Activated CD4-positive, alpha-beta T cell treated with anti-CD3 and anti-CD28 coated beads, Interleukin-2, amount 50 U/mL, for 48 hours (primary cell): ENCODE measurements at regions not wholly inside any gene's neighbourhood (a gene's known extent, or its start where the extent isn't known, plus 50 kb on each side); places are given as distances from the start of the nearest gene placed in this dataset.
"Not testable (repeated sequence)": the region's sequence is repeated elsewhere in the genome, so short reads cannot be mapped to it uniquely, and the experiment has no call there.

Experiments
- DNase-seq, 2 experiments: peaks; one replicate each; pipeline ENCODE4 v3.0.0-alpha.2; 2020

DNA sequence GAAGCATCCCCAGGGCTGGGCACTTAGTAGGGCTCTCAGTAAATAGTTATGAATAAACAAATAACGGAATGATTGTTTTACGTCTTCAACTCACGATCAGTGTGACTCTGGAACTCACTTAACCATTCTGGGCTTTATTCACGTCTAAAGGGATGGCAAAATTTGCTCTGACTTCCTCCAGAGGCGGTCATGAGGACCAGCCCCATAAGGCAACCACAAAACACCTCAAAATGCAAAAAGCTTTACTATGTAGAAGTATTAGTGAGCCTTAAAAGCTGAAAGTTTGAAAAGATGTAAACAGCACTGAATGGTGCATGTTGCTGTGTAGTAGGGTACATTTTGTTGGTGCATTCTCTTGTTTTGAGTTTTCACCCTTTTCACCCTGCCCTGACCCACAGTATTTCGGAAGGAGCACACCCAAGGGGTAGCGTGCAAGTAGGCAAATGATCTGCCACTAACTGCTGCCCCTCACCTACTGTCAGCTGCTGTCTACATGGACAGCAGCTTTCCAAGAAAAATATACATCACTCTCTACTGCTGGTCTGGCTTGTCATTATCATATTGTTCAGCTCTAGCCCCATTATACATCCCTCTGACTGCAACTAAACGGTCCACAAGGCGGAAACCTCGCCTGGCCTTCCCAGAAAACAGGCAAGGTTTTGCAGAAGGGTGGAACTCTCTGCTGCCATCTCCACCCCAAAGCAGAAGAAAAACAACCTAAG lies 308.5 kb upstream of the PROK2 start:
- DNase-seq: no peak

GRCh38 chr3:72092778-72093177 lies 307.8 kb upstream of the PROK2 start:
- DNase-seq: no peak

DNA sequence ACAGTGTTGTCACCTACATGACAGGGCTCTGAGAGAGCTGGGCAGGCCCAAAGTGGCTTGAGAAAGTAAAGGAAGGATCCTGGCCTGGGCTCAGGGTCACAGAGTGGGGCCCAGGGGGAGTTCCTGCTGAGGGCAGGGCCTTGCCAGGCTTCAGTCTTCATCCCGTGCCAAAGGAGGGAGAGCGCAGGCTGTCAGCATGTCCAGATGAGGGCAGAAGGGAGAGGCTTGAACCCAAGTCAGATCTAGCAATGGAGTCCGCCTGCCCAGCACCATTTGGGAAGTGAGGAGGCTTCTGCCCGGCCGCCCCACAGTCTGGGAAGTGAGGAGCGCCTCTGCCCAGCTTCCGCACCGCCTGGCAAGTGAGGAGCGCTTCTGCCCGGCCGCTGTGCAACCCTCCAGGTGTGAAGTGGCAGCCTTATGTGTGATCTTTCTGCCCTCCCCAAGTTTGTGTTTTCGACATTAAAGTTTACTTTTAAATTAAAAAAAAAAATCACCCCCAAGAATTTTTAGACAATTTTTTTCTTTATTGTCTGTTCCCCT lies 303.6 kb upstream of the PROK2 start:
- no peak for DNase-seq

- DNase-seq: no peak
Measured at GRCh38 chr3:72087420-72087819, 302.5 kb upstream of the PROK2 start.

DNA sequence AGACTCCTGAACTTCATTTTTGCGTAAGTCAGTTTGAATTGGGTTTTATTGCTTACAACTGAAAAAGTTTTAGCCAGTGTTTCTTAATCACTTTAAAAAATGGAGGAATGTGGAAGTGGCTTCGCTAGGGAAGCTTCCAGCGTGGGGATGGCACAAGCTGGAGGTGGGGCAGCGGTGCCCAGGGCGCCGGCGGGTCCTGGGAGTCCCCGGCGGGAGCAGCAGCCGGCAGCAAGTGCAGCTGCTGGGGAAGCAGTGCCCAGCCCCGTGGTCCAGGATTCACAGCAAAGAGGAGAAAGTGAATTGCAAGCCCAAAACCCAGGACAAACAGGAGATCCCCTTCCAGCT lies 301.8 kb upstream of the PROK2 start:
- DNase-seq: no peak

- no peak for DNase-seq
Measured at GRCh38 chr3:72086042-72086742, 301.2 kb upstream of the PROK2 start.

GRCh38 chr3:72085036-72085435 lies 300.1 kb upstream of the PROK2 start:
- no peak for DNase-seq

- DNase-seq: no peak
Measured at GRCh38 chr3:72082776-72083462, 298.0 kb upstream of the PROK2 start.

GRCh38 chr3:72082186-72082715 lies 297.3 kb upstream of the PROK2 start:
- DNase-seq: no peak

- no peak for DNase-seq
Measured at GRCh38 chr3:72081471-72082185, 296.7 kb upstream of the PROK2 start.

DNA sequence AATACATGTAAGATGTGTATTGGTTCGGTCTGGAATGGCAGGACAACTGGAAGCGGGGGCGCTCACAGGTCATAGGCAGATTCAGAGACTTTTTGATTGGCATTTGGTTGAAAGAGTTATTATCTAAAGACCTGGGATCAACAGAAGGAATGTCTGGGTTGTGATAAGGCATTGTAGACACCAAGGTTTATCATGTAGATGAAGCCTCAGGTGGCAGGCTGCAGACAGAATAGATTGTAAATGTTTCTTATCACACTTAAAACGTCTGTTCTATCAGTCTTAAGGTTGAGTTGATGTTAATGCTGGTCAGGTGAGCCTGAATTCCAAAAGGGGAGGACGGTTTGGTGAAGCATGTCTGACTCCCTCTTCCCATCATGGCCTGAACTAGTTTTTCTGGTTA lies 295.9 kb upstream of the PROK2 start:
- DNase-seq: no peak

- DNase-seq: no peak
Measured at GRCh38 chr3:72080095-72080494, 295.1 kb upstream of the PROK2 start.

- DNase-seq: no peak
Measured at GRCh38 chr3:72079369-72079872, 294.5 kb upstream of the PROK2 start.

- DNase-seq: no peak
Measured at GRCh38 chr3:72078676-72079368, 293.9 kb upstream of the PROK2 start.

DNA sequence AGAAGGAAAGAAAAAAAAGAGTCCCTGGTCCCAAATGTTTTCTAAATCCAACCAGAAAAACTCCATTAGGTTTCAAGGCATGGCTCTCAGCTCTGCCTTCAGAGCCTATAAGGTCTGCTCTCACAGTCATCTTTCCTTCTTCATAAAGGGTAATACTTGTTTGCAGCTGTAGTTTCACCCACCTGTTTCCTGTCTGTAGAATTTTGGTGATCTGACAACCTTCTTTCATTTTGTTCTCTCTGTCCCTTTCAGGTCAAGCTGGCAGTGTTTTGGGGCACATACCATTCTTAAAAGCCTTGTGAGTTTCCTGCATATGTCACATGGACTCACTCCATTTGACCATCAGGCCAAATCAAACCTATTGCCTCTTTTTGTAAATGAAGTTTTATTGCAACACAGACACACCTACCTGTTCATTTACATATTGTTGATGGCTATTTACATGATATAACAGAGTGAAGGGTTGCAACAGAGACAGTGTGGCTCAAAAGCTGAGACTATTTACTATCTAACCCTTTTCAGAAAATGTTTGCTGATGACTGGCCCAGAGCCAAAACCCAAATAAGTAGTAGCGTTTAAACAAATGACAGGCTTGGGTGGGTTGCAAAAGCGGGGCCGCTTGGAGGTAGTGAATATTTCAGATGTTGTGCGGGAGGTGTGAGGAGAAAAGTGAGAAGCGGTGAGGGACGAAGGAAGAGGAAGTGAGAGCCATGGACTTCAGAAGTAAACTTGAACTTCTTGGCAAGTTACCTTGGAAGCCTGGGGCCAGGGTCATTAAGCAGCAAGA lies 292.7 kb upstream of the PROK2 start:
- no peak for DNase-seq

GRCh38 chr3:72075848-72076247 lies 290.9 kb upstream of the PROK2 start:
- DNase-seq: not testable (repeated sequence)

DNA sequence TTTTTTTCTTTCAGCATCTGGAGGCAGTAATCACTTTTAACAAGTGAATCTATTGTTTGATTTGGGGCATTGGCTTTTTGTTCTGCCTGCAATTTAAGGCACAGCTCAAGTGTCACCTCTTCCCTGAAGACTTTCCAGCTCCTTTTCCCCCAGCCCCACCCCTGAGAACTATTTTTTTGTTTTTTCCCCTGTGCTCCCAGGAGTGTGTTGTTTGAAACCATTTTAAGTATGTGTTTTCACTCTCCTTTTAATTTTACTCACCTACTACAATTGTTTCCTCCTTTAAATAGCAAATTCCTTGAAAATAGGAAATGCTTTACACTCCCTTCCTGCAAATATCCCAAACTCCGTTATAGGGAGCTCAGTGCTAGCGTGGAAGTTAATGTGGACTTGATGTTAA lies 286.7 kb upstream of the PROK2 start:
- no peak for DNase-seq

DNA sequence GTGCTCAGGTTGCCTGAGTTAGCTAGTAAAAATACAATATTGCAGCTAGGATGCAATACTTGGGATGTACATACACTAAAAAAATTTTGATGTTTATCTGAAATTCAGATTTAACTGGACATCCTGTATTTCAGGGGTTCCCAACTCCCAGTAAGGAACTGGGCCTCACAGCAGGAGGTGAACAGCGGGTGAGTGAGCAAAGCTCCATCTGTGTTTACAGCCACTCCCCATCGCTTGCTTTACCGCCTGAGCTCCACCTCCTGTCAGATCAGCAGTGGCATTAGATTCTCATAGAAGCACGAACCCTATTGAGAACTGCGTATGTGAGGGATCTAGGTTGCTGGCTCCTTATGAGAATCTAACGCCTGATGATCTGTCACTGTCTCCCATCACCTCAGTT lies 285.1 kb upstream of the PROK2 start:
- DNase-seq: no peak

DNA sequence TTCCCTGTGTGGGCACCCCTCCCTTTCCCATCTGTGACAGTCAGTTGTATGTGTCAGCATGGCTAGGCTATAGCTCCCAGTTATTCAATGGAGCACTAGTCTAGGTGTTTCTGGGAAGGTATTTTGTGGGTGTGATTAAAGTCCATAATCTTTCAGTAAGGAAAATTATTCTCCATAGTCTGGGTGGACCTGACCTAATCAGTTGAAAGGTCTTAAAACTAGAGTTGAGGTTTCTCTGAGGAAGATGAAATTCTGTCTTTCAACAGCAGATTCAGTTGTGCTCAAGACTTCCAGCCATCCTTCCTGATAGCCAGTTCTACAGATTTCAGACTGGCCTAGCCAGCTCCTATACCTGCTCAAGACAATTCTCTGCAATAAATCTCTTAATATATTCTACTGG lies 284.6 kb upstream of the PROK2 start:
- no peak for DNase-seq

GRCh38 chr3:72068621-72069020 lies 283.7 kb upstream of the PROK2 start:
- no peak for DNase-seq

- DNase-seq: no peak
Measured at GRCh38 chr3:72067721-72068120, 282.8 kb upstream of the PROK2 start.
